ENCODE measurements at regions not wholly inside any gene's neighbourhood (a gene's known extent, or its start where the extent isn't known, plus 50 kb on each side); places are given as distances from the start of the nearest gene placed in this dataset.

DNA sequence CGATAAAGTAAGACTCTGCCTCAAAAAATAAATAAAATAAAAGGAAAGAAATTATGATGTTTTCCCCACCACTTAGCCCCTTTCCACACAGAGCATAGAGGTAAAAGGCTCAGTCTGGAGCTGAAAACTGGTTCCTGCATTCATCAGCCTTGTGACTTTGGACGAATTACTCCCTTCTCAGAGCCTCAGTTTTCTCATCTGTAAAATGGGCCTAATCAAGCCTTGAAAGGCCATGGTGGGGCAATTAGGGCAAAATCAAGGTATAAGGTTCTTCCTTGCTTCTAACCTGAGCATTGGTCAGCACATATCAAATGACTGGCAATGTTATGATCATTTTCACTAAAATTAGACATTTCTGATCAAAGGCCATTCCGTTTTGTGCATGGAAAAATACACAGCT is 417.7 kb downstream of the MN1 start:
- no peak overlapping the region for H2BK120ac ChIP-seq (ENCODE audit: low read depth, low read length, poor library complexity, severe bottlenecking)
- H3K27ac ChIP-seq (ENCODE audit: insufficient read length, low read depth, low read length) = no peak overlapping the region
- no peaks in the 10 kb centered on the region for H3K9me3 ChIP-seq (ENCODE audit: control insufficient read depth, low read depth, low read length)
- no peaks in the 10 kb centered on the region for H3K27me3 ChIP-seq (ENCODE audit: insufficient read depth, low read length)
- H2AK5ac ChIP-seq (ENCODE audit: insufficient read length, low read length) = no peak overlapping the region
- no peaks in the 10 kb centered on the region for H3K4me1 ChIP-seq (ENCODE audit: insufficient read depth, low read length)
- no peak overlapping the region for H3K56ac ChIP-seq (ENCODE audit: insufficient read length, low read depth, low read length)
- H3K79me2 ChIP-seq (ENCODE audit: insufficient read depth, low read length) = no peaks in the 10 kb centered on the region
- no peak overlapping the region for H2BK12ac ChIP-seq (ENCODE audit: insufficient read length, low read depth, low read length)
- no peak overlapping the region for H3K14ac ChIP-seq (ENCODE audit: insufficient read depth, low read length)
- H2AFZ ChIP-seq (ENCODE audit: low read length) = no peak overlapping the region
- DNase-seq = no peak
- H2BK15ac ChIP-seq (ENCODE audit: low read depth, low read length) = no peak overlapping the region
- no peak overlapping the region for H3K18ac ChIP-seq (ENCODE audit: insufficient read length, low read depth, low read length)
- no peak overlapping the region for H3T11ph ChIP-seq (ENCODE audit: low read length)
- H3K4me2 ChIP-seq (ENCODE audit: insufficient read depth, insufficient read length, low read length) = no peak overlapping the region
- no peak overlapping the region for H3K23ac ChIP-seq (ENCODE audit: insufficient read length, low read depth, low read length)
- WGBS (ENCODE audit: extremely low coverage, insufficient read length, low lambda C conversion rate) = no CpG with 5 or more reads among the region's 3 CpGs
- H4K20me1 ChIP-seq (ENCODE audit: control insufficient read depth, insufficient read depth, insufficient read length) = no peaks in the 10 kb centered on the region
- no peaks in the 10 kb centered on the region for H3K36me3 Mint-ChIP-seq (ENCODE audit: insufficient read depth in 1 of 3, low read depth in 3 of 3)
- no peaks in the 10 kb centered on the region for H3K79me1 ChIP-seq (ENCODE audit: insufficient read depth, low read depth, low read length, poor library complexity, severe bottlenecking)
- H3K23me2 ChIP-seq (ENCODE audit: insufficient read length, low read depth, low read length, poor library complexity, severe bottlenecking) = peaks cover 2% of the 10 kb centered on the region
- H2BK20ac ChIP-seq (ENCODE audit: low read depth, low read length, poor library complexity, severe bottlenecking) = no peak overlapping the region
- H4K5ac ChIP-seq (ENCODE audit: insufficient read length, low read depth, low read length) = no peak overlapping the region
- H3K9ac ChIP-seq (ENCODE audit: extremely low read depth, insufficient read length, low read length) = no peak overlapping the region
- no peak overlapping the region for H3K27ac Mint-ChIP-seq
- H2BK5ac ChIP-seq (ENCODE audit: insufficient read length, low read length) = no peak overlapping the region
- H3K4me1 Mint-ChIP-seq = peaks cover 4 to 23% of the 10 kb centered on the region in 2 experiments; a peak in 3 of 4 replicates
- H3K4ac ChIP-seq (ENCODE audit: low read depth, low read length) = no peak overlapping the region
- TF ChIP-seq, protein P1, sequence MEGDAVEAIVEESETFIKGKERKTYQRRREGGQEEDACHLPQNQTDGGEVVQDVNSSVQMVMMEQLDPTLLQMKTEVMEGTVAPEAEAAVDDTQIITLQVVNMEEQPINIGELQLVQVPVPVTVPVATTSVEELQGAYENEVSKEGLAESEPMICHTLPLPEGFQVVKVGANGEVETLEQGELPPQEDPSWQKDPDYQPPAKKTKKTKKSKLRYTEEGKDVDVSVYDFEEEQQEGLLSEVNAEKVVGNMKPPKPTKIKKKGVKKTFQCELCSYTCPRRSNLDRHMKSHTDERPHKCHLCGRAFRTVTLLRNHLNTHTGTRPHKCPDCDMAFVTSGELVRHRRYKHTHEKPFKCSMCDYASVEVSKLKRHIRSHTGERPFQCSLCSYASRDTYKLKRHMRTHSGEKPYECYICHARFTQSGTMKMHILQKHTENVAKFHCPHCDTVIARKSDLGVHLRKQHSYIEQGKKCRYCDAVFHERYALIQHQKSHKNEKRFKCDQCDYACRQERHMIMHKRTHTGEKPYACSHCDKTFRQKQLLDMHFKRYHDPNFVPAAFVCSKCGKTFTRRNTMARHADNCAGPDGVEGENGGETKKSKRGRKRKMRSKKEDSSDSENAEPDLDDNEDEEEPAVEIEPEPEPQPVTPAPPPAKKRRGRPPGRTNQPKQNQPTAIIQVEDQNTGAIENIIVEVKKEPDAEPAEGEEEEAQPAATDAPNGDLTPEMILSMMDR (conservative IDR thresholded peaks at IDR 0.05) = no peak
- H4K91ac ChIP-seq (ENCODE audit: insufficient read length, low read depth, low read length) = no peak overlapping the region
- H3K9me3 Mint-ChIP-seq = no peaks in the 10 kb centered on the region
- no peak overlapping the region for H4K8ac ChIP-seq (replicated peaks; ENCODE audit: insufficient read length, low read depth, low read length)
- peaks cover 9% of the 10 kb centered on the region; the same call in 1 of the 2 replicates for H3K27me3 Mint-ChIP-seq (ENCODE audit: low read depth)
- H3K4me3 Mint-ChIP-seq = no peak overlapping the region
